NCI-H2081 treated with DMSO at 0.1 percent for 48 hours (cell line): ENCODE measurements at regions not wholly inside any gene's neighbourhood (a gene's known extent, or its start where the extent isn't known, plus 50 kb on each side); places are given as distances from the start of the nearest gene placed in this dataset.

Experiments
- DNase-seq: peaks from one replicate; lab custom pipeline; 2025; lab: John Stamatoyannopoulos, UW

- no peak for DNase-seq
Observed at GRCh38 chr5:121189342-121190305, 662.1 kb upstream of the FTMT start.

- DNase-seq, result no peak
Observed at GRCh38 chr5:121199216-121199999, 652.3 kb upstream of the FTMT start.

DNA sequence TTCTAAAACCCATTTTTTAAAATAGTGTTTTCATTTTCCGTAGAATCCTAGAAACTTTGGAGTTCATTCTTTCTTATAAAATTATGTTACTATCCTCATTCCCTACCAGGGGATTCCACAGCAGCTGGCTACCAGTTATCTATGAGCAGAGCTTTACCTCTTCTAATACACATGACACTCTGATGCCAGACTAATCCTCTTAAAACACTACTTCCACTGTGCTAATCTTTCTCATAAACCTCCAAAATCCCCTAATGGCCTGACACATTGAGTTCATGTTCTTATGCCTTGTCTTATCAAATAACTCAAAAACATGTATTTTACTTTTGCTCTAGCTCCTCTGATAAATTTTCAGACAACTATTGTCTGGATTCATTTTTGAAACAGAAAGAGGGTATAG is 633.6 kb upstream of the FTMT start:
- DNase-seq, result no peak

DNA sequence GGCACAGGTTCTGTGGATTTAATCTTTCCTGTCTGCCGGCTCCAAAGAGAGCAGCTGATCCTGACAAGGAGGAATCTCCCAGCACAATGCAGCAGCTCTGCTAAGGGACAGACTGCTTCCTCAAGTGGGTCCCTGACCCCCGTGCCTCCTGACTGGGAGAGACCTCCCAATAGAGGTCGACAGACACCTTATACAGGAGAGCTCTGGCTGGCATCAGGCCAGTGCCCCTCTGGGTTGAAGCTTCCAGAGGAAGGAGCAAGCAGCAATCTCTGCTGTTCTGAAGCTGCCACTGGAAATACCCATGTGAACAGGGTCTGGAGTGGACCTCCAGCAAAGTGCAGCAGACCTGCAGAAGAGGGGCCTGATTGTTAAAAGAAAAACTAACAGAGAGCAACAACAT is 630.2 kb upstream of the FTMT start:
- no peak for DNase-seq

GRCh38 chr5:121226765-121227164 is 624.9 kb upstream of the FTMT start:
- DNase-seq, result no peak

- no peak for DNase-seq
Observed at GRCh38 chr5:121239951-121240350, 611.7 kb upstream of the FTMT start.

GRCh38 chr5:121246971-121247370 is 604.7 kb upstream of the FTMT start:
- no peak for DNase-seq

- no peak for DNase-seq
Observed at GRCh38 chr5:121251954-121252353, 599.7 kb upstream of the FTMT start.

GRCh38 chr5:121257621-121258020 is 594.1 kb upstream of the FTMT start:
- no peak for DNase-seq

GRCh38 chr5:121263456-121263855 is 588.2 kb upstream of the FTMT start:
- no peak for DNase-seq

DNA sequence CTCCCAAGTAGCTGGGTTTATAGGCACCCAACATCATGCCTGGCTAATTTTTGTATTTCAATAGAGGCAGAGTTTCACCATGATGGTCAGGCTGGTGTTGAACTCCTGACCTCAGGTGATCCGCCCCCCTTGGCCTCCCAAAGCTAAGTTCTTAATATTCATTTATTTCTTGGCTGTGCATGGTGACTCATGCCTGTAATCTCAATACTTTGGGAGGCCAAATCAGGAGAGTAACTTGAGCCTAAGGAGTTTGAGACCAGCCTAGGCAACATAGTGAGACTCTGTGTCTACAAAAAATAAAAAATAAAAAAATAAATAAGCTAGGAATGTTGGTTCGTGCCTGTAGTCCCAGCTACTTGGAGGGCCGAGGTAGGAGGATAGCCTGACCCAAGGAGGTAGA is 587.1 kb upstream of the FTMT start:
- DNase-seq, result no peak

GRCh38 chr5:121271546-121271945 is 580.1 kb upstream of the FTMT start:
- DNase-seq, result no peak

GRCh38 chr5:121273833-121274433 is 577.7 kb upstream of the FTMT start:
- no peak for DNase-seq

- DNase-seq, result no peak
Observed at GRCh38 chr5:121279801-121280200, 571.9 kb upstream of the FTMT start.

DNA sequence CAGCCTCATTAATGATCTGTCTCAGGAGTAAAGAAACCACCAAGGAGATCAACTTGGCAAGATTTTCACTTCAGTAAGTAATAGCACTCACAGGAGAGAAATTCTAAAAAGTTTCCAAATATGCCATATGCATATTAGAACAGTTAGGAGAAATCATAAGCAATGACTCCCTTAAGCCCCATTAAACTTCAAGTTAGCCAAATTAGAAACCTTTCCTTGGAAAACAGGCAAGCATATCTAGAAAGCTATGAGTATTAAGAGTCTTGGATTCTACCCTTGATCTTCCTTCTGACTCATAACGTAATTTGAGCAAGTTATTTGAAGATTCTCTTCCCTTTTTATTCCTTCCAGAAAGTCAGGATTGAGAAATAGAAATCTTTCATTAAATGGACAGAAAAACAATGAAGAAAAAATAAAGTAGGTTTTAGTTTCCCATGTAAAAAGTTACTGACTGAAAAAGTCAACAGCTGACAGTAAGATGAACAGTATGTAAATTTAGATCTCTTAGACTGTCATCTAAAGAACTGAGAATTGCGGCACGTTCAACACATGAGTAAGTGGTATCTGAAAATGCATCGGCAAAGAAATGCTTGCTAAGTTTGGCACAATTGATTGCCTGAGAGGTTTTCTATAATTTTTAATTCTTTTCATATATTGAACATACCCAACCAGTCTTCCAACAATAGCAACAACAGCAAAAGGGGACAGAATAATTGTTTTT is 565.7 kb upstream of the FTMT start:
- no peak for DNase-seq

GRCh38 chr5:121288781-121289180 is 562.9 kb upstream of the FTMT start:
- DNase-seq, result no peak

DNA sequence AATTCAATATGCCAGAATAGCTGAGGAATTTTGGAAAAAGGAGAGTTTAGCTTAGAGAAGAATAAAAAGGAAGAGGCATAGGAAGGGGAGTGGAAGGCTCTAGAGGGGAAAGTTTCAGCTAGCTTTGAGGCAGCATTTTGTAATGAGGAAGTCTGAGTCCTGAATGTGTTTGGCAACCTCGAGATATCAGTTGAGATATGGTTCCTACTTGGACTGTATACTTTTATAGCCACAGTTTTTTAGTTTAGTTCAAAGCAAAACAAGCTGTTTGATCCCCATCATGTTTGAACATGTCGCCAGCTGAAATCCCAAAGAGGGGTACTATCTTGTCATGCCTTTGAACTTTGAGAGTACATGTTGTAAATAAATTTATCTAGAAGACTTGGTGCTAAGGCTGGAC is 559.0 kb upstream of the FTMT start:
- DNase-seq, result no peak

DNA sequence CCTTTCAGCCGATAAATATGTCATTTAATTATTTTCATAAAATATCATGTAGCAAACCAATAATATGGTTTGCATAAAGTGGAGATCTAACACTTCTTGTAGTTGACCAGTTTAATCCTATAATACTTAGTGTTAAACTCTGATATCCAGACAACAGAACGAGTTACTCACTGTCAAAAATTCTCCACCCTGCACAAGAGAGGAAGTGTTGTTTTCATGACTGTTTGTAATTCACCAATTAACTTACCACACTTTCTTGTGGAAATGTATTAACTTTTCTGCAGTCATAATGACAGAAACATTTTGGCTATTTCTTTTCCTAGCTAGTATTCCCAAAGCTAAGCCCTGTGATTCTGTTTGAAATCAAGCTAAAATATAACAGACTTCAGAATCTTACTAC is 555.3 kb upstream of the FTMT start:
- no peak for DNase-seq

DNA sequence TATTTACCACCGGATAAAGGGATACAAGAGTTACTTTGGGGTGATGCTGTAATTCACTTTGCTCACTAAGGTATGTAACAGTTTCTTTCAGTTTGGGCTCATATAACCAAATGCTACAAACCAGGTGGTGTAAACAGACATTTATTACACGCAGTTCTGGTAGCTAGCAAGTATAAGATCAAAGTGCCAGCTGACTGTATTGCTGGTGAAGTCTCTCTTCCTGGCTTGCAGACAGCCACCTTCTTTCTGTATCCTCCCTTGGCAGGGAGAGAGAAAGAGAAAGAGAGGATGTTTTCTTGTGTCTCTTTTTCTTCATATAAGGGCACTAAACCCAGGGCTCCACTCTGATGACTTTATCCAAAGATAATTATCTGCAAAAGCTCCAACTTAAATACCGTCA is 552.5 kb upstream of the FTMT start:
- DNase-seq, result no peak

DNA sequence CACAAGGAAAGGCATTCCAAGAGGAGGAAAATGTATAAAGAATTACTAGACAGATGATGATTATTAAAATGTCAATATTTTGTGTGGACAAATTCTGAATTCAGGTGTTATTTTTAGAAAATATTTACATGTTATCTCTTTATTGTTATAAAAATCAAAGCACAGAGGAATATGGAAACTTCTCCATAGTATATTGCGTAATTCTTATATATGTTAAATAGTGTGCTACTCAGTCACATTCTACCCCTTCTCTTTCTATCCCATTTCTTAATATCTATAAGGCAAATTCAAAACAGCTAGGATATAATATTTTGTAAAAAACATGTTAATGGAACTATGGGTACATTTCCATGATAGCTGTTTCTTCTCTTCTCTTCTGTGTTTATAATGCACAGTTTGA is 546.8 kb upstream of the FTMT start:
- DNase-seq, result no peak

DNA sequence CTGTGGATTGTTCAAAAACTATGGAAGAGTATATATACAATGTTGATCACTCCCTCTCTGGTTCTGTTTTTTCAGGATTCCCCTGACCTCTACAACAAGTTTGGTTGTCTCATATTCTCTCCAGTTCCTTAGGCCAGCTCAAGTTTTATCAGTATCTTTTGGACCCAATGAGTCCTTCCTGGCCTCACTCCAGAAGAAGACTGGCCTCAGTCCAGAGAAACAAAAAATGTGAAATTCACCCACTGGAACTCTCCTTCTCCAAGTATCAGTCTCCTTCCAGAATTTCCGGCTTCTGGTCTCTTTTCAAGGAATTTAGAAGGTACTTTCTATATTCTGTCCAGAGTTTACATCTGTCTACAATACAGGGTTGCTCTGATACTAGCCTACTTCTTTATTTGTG is 537.8 kb upstream of the FTMT start:
- no peak for DNase-seq

- no peak for DNase-seq
Observed at GRCh38 chr5:121315786-121316185, 535.9 kb upstream of the FTMT start.
